ENCODE measurements at regions not wholly inside any gene's neighbourhood (a gene's known extent, or its start where the extent isn't known, plus 50 kb on each side); places are given as distances from the start of the nearest gene placed in this dataset.

DNA sequence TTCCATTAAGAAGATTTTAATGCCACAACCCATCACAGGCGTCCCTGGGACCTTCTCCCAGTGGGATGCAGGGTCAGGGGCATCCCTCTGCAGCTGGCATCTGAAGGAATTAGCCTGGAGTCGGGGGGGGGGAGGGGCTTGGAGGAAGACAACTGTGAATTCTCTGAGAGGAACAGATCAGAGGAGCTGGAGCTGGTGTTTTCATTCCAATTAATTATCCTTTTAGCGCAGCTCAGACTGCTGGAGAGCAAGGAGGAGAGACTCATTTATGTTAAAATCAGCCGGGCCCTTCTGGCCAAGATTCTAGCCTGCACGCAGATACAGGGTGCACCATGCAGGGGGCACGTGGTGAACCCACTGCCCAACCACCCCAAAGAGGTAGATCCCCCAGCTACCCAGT lies 116.2 kb downstream of the CHST1 start:
- Mint-ChIP-seq H3K27me3 (ENCODE audit: insufficient read depth, unreplicated experiment) (peaks cover 17% of the 10 kb centered on the region), H3K4me1 (ENCODE audit: low read depth, unreplicated experiment) (no peaks in the 10 kb centered on the region), H3K4me3 (ENCODE audit: unreplicated experiment) (no peak overlapping the region), H3K36me3 (ENCODE audit: insufficient read depth, unreplicated experiment) (no peaks in the 10 kb centered on the region), H3K27ac (ENCODE audit: unreplicated experiment) (no peak overlapping the region), H3K9me3 (ENCODE audit: unreplicated experiment) (no peaks in the 10 kb centered on the region)
- H3K36me3 ChIP-seq (ENCODE audit: control insufficient read depth, insufficient read depth, low read length) = no peaks in the 10 kb centered on the region
- H3K9me3 ChIP-seq = no peaks in the 10 kb centered on the region
- TF ChIP-seq, protein P1, sequence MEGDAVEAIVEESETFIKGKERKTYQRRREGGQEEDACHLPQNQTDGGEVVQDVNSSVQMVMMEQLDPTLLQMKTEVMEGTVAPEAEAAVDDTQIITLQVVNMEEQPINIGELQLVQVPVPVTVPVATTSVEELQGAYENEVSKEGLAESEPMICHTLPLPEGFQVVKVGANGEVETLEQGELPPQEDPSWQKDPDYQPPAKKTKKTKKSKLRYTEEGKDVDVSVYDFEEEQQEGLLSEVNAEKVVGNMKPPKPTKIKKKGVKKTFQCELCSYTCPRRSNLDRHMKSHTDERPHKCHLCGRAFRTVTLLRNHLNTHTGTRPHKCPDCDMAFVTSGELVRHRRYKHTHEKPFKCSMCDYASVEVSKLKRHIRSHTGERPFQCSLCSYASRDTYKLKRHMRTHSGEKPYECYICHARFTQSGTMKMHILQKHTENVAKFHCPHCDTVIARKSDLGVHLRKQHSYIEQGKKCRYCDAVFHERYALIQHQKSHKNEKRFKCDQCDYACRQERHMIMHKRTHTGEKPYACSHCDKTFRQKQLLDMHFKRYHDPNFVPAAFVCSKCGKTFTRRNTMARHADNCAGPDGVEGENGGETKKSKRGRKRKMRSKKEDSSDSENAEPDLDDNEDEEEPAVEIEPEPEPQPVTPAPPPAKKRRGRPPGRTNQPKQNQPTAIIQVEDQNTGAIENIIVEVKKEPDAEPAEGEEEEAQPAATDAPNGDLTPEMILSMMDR (IDR thresholded peaks at IDR 0.05; ENCODE audit: insufficient read depth in 1 of 2, low read depth in 1 of 2, low read length in 1 of 2, severe bottlenecking in 1 of 2, unreplicated experiment in 1 of 2) = no peak
- CTCF ChIA-PET = no interaction called here
- H3K4me1 ChIP-seq = no peaks in the 10 kb centered on the region
- no TSS peak for BruUV-seq (replicated peaks)
- intact Hi-C loops (cut with micrococcal nuclease; ENCODE audit: unreplicated experiment) = no loop called here
- no peak overlapping the region for H3K4me3 ChIP-seq (ENCODE audit: low read depth, low read length)
- DNase-seq = no peak
- H3K27me3 ChIP-seq (replicated peaks; ENCODE audit: control insufficient read depth, insufficient read depth, low read length) = no peaks in the 10 kb centered on the region
- POLR2A ChIA-PET = no interaction called here

DNA sequence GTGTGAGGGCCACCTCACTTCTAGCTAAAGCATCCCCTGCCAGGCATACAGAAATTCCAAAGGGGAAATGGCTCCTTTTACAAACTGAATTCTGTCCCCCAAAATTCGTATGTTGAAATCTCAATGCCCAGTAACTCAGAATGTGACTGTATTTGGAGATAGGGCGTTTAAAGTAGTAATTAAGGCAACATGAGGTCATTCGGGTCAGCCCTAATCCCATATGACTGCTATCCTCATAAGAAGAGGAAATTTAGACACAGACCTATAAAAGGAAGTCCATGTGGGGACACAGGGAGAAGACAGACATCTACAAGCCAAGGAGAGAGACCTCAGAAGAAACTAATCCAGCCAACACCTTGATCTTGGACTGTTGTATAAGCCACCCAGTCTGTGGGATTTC lies 119.1 kb downstream of the CHST1 start:
- TF ChIP-seq, protein P1 (IDR thresholded peaks at IDR 0.05; ENCODE audit: insufficient read depth in 1 of 2, low read depth in 1 of 2, low read length in 1 of 2, severe bottlenecking in 1 of 2, unreplicated experiment in 1 of 2) = no peak
- Mint-ChIP-seq H3K4me1 (ENCODE audit: low read depth, unreplicated experiment) (no peaks in the 10 kb centered on the region), H3K9me3 (ENCODE audit: unreplicated experiment) (no peaks in the 10 kb centered on the region), H3K27me3 (ENCODE audit: insufficient read depth, unreplicated experiment) (peaks cover 27% of the 10 kb centered on the region), H3K36me3 (ENCODE audit: insufficient read depth, unreplicated experiment) (no peaks in the 10 kb centered on the region), H3K4me3 (ENCODE audit: unreplicated experiment) (no peak overlapping the region), H3K27ac (ENCODE audit: unreplicated experiment) (no peak overlapping the region)
- ChIA-PET CTCF (no interaction called here), POLR2A (no interaction called here)
- H3K27me3 ChIP-seq (replicated peaks; ENCODE audit: control insufficient read depth, insufficient read depth, low read length) = no peaks in the 10 kb centered on the region
- BruUV-seq (replicated peaks) = no TSS peak
- intact Hi-C loops (cut with micrococcal nuclease; ENCODE audit: unreplicated experiment) = no loop called here
- no peaks in the 10 kb centered on the region for H3K4me1 ChIP-seq
- no peaks in the 10 kb centered on the region for H3K36me3 ChIP-seq (ENCODE audit: control insufficient read depth, insufficient read depth, low read length)
- no peak for DNase-seq
- H3K4me3 ChIP-seq (ENCODE audit: low read depth, low read length) = no peak overlapping the region
- H3K9me3 ChIP-seq = no peaks in the 10 kb centered on the region

DNA sequence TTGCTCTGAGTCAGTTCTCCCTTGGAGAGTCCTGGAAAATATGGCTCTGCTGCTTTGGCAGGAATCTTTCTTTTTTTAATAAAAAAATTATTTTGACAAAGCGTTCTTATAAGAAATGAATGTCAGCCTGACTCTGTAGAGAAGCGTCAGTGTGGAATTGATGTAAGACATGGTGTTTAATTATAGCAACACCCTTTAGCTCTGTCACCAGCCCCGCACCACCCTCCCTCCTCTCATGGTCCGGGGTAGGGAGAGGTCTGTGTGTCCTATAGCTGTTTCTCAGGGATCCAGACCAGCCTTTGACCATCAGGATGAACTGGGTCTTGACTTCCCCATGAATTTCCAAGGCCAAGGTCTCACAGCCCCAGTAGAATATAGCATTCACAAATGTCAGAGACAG lies 120.6 kb downstream of the CHST1 start:
- peaks cover 29% of the 10 kb centered on the region for H3K27me3 Mint-ChIP-seq (ENCODE audit: insufficient read depth, unreplicated experiment)
- POLR2A ChIA-PET = no interaction called here
- CTCF ChIA-PET = no interaction called here

More for the DNA sequence above, 120.6 kb downstream of the CHST1 start:
- Mint-ChIP-seq H3K4me3 (ENCODE audit: unreplicated experiment) (no peak overlapping the region), H3K27ac (ENCODE audit: unreplicated experiment) (no peak overlapping the region), H3K9me3 (ENCODE audit: unreplicated experiment) (no peaks in the 10 kb centered on the region), H3K36me3 (ENCODE audit: insufficient read depth, unreplicated experiment) (no peaks in the 10 kb centered on the region), H3K4me1 (ENCODE audit: low read depth, unreplicated experiment) (no peaks in the 10 kb centered on the region)
- Histone ChIP-seq H3K4me3 (ENCODE audit: low read depth, low read length) (no peak overlapping the region), H3K36me3 (ENCODE audit: control insufficient read depth, insufficient read depth, low read length) (no peaks in the 10 kb centered on the region), H3K9me3 (no peaks in the 10 kb centered on the region), H3K27me3 (replicated peaks; ENCODE audit: control insufficient read depth, insufficient read depth, low read length) (no peaks in the 10 kb centered on the region), H3K4me1 (no peaks in the 10 kb centered on the region)
- TF ChIP-seq, protein P1 (IDR thresholded peaks at IDR 0.05; ENCODE audit: insufficient read depth in 1 of 2, low read depth in 1 of 2, low read length in 1 of 2, severe bottlenecking in 1 of 2, unreplicated experiment in 1 of 2) = no peak
- no peak for DNase-seq
- intact Hi-C loops (cut with micrococcal nuclease; ENCODE audit: unreplicated experiment) = no loop called here
- no TSS peak for BruUV-seq (replicated peaks)

Data from Caco-2 (cell line).